ENCODE measurements at regions not wholly inside any gene's neighbourhood (a gene's known extent, or its start where the extent isn't known, plus 50 kb on each side); places are given as distances from the start of the nearest gene placed in this dataset.

GRCh38 chr12:24404086-24404815, 454.8 kb upstream of the SOX5 start:
- TF ChIP-seq CTCF (IDR thresholded peaks at IDR 0.05; ENCODE audit: low read depth, low read length): no peak
- TF ChIP-seq EZH2phosphoT487 (IDR thresholded peaks at IDR 0.05; ENCODE audit: low read depth): no peak

Data from OCI-LY3 (cell line).